NCI-H1092 treated with DMSO at 0.1 percent for 48 hours (cell line): ENCODE measurements at regions not wholly inside any gene's neighbourhood (a gene's known extent, or its start where the extent isn't known, plus 50 kb on each side); places are given as distances from the start of the nearest gene placed in this dataset.
"Not testable (repeated sequence)": the region's sequence is repeated elsewhere in the genome, so short reads cannot be mapped to it uniquely, and the experiment has no call there.

Source experiments
- DNase-seq: peaks from one replicate; lab custom pipeline; 2025; lab: John Stamatoyannopoulos, UW

- no peak for DNase-seq
These were observed 431.6 kb upstream of the SPTLC3 start for GRCh38 chr20:12577213-12577612.

GRCh38 chr20:12581644-12582289 lies 427.0 kb upstream of the SPTLC3 start:
- no peak for DNase-seq

- DNase-seq = not testable (repeated sequence)
These were observed 426.1 kb upstream of the SPTLC3 start for GRCh38 chr20:12582710-12583109.

GRCh38 chr20:12591949-12592470 lies 416.8 kb upstream of the SPTLC3 start:
- DNase-seq = peak; percentile 81

GRCh38 chr20:12592756-12593155 lies 416.0 kb upstream of the SPTLC3 start:
- DNase-seq = no peak

GRCh38 chr20:12593342-12593873 lies 415.4 kb upstream of the SPTLC3 start:
- no peak for DNase-seq

- no peak for DNase-seq
These were observed 414.2 kb upstream of the SPTLC3 start for GRCh38 chr20:12594410-12595088.

- DNase-seq = no peak
These were observed 412.9 kb upstream of the SPTLC3 start for GRCh38 chr20:12595841-12596240.

- DNase-seq = no peak
These were observed 411.9 kb upstream of the SPTLC3 start for GRCh38 chr20:12596863-12597262.

- no peak for DNase-seq
These were observed 411.2 kb upstream of the SPTLC3 start for GRCh38 chr20:12597551-12597950.

- no peak for DNase-seq
These were observed 409.9 kb upstream of the SPTLC3 start for GRCh38 chr20:12598894-12599293.

- no peak for DNase-seq
These were observed 409.3 kb upstream of the SPTLC3 start for GRCh38 chr20:12599494-12599893.

- no peak for DNase-seq
These were observed 403.0 kb upstream of the SPTLC3 start for GRCh38 chr20:12605751-12606150.

GRCh38 chr20:12610871-12611270 lies 397.9 kb upstream of the SPTLC3 start:
- no peak for DNase-seq

GRCh38 chr20:12614764-12615163 lies 394.0 kb upstream of the SPTLC3 start:
- no peak for DNase-seq

GRCh38 chr20:12617076-12617475 lies 391.7 kb upstream of the SPTLC3 start:
- no peak for DNase-seq

- DNase-seq = no peak
These were observed 384.9 kb upstream of the SPTLC3 start for GRCh38 chr20:12623870-12624269.

- no peak for DNase-seq
These were observed 381.3 kb upstream of the SPTLC3 start for GRCh38 chr20:12627485-12627884.

GRCh38 chr20:12638633-12639312 lies 370.0 kb upstream of the SPTLC3 start:
- DNase-seq = no peak

- no peak for DNase-seq
These were observed 368.5 kb upstream of the SPTLC3 start for GRCh38 chr20:12640251-12640650.

- no peak for DNase-seq
These were observed 367.2 kb upstream of the SPTLC3 start for GRCh38 chr20:12641619-12642018.

- DNase-seq = peak; percentile 44
These were observed 364.3 kb upstream of the SPTLC3 start for GRCh38 chr20:12644461-12644860.

- DNase-seq = no peak
These were observed 359.5 kb upstream of the SPTLC3 start for GRCh38 chr20:12649234-12649633.
